ENCODE measurements at regions not wholly inside any gene's neighbourhood (a gene's known extent, or its start where the extent isn't known, plus 50 kb on each side); places are given as distances from the start of the nearest gene placed in this dataset.
"Not testable (repeated sequence)": the region's sequence is repeated elsewhere in the genome, so short reads cannot be mapped to it uniquely, and the experiment has no call there.

DNA sequence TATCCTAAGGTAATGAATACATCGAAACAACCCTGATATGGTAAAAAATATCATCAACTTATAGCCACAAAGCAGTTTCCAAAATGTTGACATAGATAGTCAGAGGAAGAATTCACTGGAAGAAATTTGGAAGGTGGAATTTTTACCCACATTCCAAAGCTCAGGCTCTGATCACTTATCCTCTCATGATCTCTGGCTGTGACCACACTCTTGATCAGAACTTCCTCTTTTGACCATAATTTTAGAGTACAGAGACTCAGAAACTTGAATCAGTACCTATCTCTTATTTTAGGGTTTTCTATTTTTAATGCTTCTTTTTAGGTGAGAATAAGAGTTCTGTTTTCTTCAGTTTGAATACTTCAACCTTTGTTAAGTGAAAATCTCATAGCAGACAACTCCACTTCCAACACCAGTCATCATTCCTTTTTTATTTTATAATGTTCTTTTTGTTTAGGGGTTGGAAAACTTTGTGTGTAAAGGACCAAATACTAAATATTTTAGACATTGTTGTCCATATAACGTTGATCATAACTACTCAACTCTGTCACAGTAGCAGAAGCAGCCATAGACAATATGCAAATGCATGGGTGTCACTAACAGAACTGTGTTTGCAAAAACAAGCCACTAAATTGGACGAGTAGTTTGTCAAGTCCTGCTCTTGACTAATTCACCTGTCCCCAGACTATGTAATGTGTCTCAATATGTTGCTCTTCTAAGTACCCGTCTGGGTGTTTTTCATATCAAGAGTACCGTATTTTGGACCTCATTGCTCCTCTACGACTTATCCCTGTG lies 891.6 kb upstream of the CRIM1 start:
- no peak overlapping the region for H3K27ac ChIP-seq (ENCODE audit: low read depth, low read length, severe bottlenecking)
- peaks cover 3% of the 10 kb centered on the region for H3K4me1 ChIP-seq (ENCODE audit: control insufficient read depth, insufficient read depth, low read length, poor library complexity, severe bottlenecking)
- no peaks in the 10 kb centered on the region for H3K9me3 ChIP-seq (ENCODE audit: control insufficient read depth, low read length)
- H3K4me3 ChIP-seq (ENCODE audit: extremely low read depth, insufficient read depth, low read length, poor library complexity, severe bottlenecking), result no peak overlapping the region
- no peaks in the 10 kb centered on the region for H3K36me3 ChIP-seq (ENCODE audit: control insufficient read depth, insufficient read depth, low read length)
- 97 to 100% methylated on average over 2 to 3 of the region's 6 CpGs for WGBS, 2 experiments (ENCODE audit: insufficient coverage in 2 of 2)

DNA sequence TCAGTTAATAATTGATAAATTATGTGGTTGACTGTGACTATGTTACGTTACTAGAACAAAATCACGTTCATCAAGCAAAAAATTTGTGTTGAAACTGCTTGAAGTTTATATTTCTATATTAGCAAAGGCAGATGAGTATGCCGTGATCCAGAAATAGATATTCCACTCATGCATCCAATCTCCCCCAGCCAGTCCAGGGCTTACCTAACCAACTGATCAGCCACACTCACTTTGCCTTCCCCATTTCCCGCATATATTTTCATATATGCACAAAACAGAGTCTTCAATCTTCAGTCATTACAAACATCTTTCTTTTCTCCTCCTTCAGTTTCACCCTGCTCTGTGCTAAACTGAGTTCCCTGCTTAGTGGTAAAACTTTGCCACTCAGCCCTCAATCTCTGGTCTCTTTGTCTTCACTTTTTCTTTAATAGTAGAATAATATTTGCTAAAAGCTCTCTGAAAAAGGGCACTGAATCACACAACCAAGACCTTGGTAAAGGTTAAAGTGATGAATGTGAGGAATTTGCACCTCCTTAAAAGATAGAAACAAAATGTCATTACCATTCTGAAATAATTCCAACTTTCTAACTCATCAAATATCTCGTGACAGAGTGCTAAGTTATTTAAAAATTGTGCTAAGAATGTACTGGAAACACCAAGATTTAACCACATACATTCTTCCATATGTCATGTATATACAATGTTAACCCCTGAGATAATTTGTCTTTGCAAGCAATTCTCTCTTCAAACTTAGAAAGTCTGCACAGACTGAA lies 893.2 kb upstream of the CRIM1 start:
- 20 to 78% methylated on average over 1 to 2 of the region's 5 CpGs for WGBS, 2 experiments (ENCODE audit: insufficient coverage in 2 of 2)
- Histone ChIP-seq H3K9me3 (ENCODE audit: control insufficient read depth, low read length) (no peaks in the 10 kb centered on the region), H3K4me3 (ENCODE audit: extremely low read depth, insufficient read depth, low read length, poor library complexity, severe bottlenecking) (no peak overlapping the region), H3K4me1 (ENCODE audit: control insufficient read depth, insufficient read depth, low read length, poor library complexity, severe bottlenecking) (peaks cover 3% of the 10 kb centered on the region), H3K27ac (ENCODE audit: low read depth, low read length, severe bottlenecking) (no peak overlapping the region), H3K36me3 (ENCODE audit: control insufficient read depth, insufficient read depth, low read length) (no peaks in the 10 kb centered on the region)

DNA sequence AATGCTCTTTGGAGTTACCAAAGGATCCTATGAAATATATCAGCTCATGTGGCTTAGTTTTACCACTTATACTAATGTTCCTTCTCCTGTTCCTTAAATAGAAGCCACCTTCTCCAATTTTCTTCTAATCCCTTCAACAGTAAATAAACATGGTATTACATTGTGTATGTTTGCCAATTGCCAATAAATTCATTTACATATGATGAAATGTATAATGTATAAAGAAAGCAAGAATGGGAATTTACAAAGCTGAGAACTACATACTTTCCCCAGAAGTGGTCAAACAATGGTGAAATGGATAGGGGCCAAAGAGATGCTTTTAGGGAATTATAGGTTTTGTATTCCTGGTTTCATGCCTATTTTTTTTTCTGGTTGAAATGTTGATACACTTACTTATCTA lies 894.2 kb upstream of the CRIM1 start:
- Histone ChIP-seq H3K4me3 (ENCODE audit: extremely low read depth, insufficient read depth, low read length, poor library complexity, severe bottlenecking) (no peak overlapping the region), H3K9me3 (ENCODE audit: control insufficient read depth, low read length) (no peaks in the 10 kb centered on the region), H3K27ac (ENCODE audit: low read depth, low read length, severe bottlenecking) (no peak overlapping the region), H3K4me1 (ENCODE audit: control insufficient read depth, insufficient read depth, low read length, poor library complexity, severe bottlenecking) (peaks cover 3% of the 10 kb centered on the region), H3K36me3 (ENCODE audit: control insufficient read depth, insufficient read depth, low read length) (no peaks in the 10 kb centered on the region)

DNA sequence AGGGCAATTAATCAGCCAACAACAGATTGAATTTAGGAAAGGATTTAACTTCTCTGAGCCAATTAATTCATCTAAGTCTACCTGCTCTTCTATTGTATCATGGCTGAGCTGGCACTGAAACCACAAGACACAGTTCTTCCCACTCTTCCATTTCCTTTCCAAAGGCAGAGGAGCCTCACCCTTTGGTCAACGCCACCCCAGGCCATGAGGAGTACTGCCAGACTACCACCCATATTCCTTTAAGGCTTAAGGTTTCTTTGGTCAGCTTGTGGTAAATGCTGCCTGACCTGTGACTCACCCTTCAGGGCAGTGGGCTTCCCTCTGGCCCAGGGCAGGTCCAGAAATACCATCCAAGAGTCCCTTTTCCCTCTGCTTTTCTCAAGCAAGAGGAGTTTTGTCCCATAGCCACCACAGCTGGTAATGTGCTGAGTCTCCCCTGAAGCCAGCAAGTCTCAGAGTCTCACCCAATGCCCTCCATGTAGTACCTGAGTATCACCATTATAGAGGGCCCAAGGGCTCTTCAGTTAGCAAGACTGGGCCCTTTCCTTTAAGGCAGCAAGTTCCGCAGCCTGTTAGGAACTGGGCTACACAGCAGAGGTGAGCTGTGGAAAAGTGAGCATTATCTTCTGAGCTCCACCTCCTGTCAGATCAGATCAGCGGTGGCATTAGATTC lies 900.5 kb upstream of the CRIM1 start:
- no peaks in the 10 kb centered on the region for H3K9me3 ChIP-seq (ENCODE audit: control insufficient read depth, low read length)
- WGBS, 2 experiments (ENCODE audit: insufficient coverage in 2 of 2), result 100% methylated on average over 2 of the region's 3 CpGs; no CpG with 5 or more reads in 1 of the 2 experiments
- no peak overlapping the region for H3K27ac ChIP-seq (ENCODE audit: low read depth, low read length, severe bottlenecking)
- H3K36me3 ChIP-seq (ENCODE audit: control insufficient read depth, insufficient read depth, low read length), result no peaks in the 10 kb centered on the region
- no peak overlapping the region for H3K4me3 ChIP-seq (ENCODE audit: extremely low read depth, insufficient read depth, low read length, poor library complexity, severe bottlenecking)
- H3K4me1 ChIP-seq (ENCODE audit: control insufficient read depth, insufficient read depth, low read length, poor library complexity, severe bottlenecking), result no peaks in the 10 kb centered on the region

DNA sequence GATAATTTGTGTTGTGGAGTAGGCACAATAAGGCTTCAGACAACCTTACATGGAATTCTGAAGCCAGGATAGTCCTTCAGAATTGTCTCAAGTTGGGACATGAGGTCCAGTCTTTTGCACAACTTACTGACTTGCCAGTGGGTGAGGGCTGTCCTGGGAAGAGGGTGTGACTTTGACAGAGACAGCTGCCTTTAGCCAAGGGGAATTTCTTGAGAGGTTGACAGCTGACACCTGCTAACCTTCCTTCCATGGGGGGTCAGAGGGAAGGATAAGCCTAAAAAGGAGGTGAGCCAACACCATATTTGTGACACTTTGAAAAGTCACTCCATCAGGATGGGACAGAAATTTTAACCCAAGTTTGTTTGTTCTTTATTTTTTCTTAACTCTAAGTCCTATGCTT lies 907.8 kb upstream of the CRIM1 start:
- Histone ChIP-seq H3K4me1 (ENCODE audit: control insufficient read depth, insufficient read depth, low read length, poor library complexity, severe bottlenecking) (no peaks in the 10 kb centered on the region), H3K4me3 (ENCODE audit: extremely low read depth, insufficient read depth, low read length, poor library complexity, severe bottlenecking) (no peak overlapping the region), H3K27ac (ENCODE audit: low read depth, low read length, severe bottlenecking) (no peak overlapping the region), H3K9me3 (ENCODE audit: control insufficient read depth, low read length) (no peaks in the 10 kb centered on the region), H3K36me3 (ENCODE audit: control insufficient read depth, insufficient read depth, low read length) (no peaks in the 10 kb centered on the region)

DNA sequence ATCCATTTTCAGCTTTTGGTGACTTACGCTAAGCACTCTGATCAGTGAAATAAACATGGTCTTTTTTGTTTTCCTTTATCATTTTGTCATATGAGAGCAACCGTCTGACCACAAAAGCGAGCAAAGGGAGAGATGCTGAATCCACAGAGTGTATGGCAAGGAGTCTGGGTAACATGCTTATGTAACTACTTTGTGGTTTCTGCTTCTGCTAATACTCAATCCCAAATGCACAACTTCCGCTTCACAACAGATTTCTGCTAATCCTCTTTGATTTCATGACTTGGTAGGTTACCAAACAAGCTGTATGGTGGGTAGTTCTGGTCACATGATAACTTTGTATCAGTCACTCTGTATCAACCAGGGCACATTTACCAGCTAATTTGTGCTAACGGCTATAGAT lies 908.4 kb upstream of the CRIM1 start:
- no peaks in the 10 kb centered on the region for H3K9me3 ChIP-seq (ENCODE audit: control insufficient read depth, low read length)
- H3K4me3 ChIP-seq (ENCODE audit: extremely low read depth, insufficient read depth, low read length, poor library complexity, severe bottlenecking), result no peak overlapping the region
- H3K4me1 ChIP-seq (ENCODE audit: control insufficient read depth, insufficient read depth, low read length, poor library complexity, severe bottlenecking), result no peaks in the 10 kb centered on the region
- no peak overlapping the region for H3K27ac ChIP-seq (ENCODE audit: low read depth, low read length, severe bottlenecking)
- 70 to 84% methylated on average over 4 of the region's 5 CpGs for WGBS, 2 experiments (ENCODE audit: insufficient coverage in 2 of 2)
- no peaks in the 10 kb centered on the region for H3K36me3 ChIP-seq (ENCODE audit: control insufficient read depth, insufficient read depth, low read length)

DNA sequence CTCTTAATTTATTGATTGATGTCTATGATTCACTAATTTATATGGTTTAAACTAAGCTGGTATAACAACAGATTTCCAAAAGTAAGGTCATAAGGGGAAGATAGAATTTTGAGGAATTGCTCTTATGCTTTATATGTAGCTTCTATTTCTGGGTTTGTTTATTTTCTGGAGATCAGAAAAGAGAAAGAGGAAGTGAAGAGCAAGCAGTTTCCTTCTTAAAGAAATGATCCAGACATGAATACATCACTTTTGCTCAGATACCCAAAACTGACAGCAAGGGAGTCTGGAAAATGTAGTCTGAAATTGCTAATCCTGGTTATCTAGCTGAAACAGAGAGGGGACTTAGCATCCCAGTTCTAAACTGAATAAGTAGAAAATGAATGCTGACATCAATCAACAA lies 912.5 kb upstream of the CRIM1 start:
- no peaks in the 10 kb centered on the region for H3K4me1 ChIP-seq (ENCODE audit: control insufficient read depth, insufficient read depth, low read length, poor library complexity, severe bottlenecking)
- no peak overlapping the region for H3K4me3 ChIP-seq (ENCODE audit: extremely low read depth, insufficient read depth, low read length, poor library complexity, severe bottlenecking)
- no peaks in the 10 kb centered on the region for H3K9me3 ChIP-seq (ENCODE audit: control insufficient read depth, low read length)
- H3K36me3 ChIP-seq (ENCODE audit: control insufficient read depth, insufficient read depth, low read length), result no peaks in the 10 kb centered on the region
- H3K27ac ChIP-seq (ENCODE audit: low read depth, low read length, severe bottlenecking), result no peak overlapping the region

DNA sequence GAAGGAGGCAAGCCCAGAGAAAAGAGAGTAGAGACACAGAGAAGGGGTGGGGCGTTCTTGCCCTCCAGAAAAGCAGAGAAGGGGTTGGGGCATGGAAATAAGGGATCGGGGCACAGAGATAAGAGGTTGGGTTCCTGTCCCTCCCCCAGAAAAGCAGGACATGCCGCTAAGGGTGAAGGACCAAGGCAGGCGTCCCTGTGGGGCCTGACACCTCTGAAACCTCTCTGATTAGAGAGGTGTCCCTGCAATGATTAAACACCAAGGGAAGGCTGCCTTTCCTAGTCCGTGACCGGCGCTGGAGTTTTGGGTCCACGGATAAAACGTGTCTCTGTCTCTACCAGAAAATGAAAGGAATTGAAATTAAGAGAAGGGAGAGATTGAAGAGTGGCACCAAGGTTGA lies 914.0 kb upstream of the CRIM1 start:
- not testable (repeated sequence) for H3K4me1 ChIP-seq (ENCODE audit: control insufficient read depth, insufficient read depth, low read length, poor library complexity, severe bottlenecking); H3K27ac ChIP-seq (ENCODE audit: low read depth, low read length, severe bottlenecking); H3K36me3 ChIP-seq (ENCODE audit: control insufficient read depth, insufficient read depth, low read length); H3K9me3 ChIP-seq (ENCODE audit: control insufficient read depth, low read length); H3K4me3 ChIP-seq (ENCODE audit: extremely low read depth, insufficient read depth, low read length, poor library complexity, severe bottlenecking)
- 56 to 70% methylated on average over 5 to 9 of the region's 9 CpGs for WGBS, 2 experiments (ENCODE audit: insufficient coverage in 2 of 2)

DNA sequence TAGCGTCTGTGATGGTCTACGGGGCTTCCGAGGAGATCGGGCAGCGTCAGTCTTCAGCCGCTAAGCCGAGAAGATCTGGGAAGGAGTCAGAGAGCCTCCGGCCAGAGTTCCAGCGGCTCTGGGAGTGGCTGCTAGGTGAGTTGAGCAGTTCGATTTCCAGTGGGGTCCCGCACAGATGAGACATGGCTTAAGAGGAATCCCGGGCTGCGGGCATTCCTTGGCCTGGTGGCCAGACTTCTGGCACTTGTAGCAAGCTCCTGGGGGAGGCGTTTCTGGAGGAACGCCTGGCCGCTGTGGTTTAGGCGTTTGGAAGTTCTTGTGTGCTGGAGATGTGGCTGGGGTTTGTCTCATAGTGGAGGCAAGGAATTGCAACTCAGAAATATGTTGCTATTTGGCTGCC lies 915.3 kb upstream of the CRIM1 start:
- H3K4me1 ChIP-seq (ENCODE audit: control insufficient read depth, insufficient read depth, low read length, poor library complexity, severe bottlenecking); H3K36me3 ChIP-seq (ENCODE audit: control insufficient read depth, insufficient read depth, low read length); H3K9me3 ChIP-seq (ENCODE audit: control insufficient read depth, low read length); H3K27ac ChIP-seq (ENCODE audit: low read depth, low read length, severe bottlenecking); H3K4me3 ChIP-seq (ENCODE audit: extremely low read depth, insufficient read depth, low read length, poor library complexity, severe bottlenecking): not testable (repeated sequence)
- WGBS, 2 experiments (ENCODE audit: insufficient coverage in 2 of 2), result 70 to 72% methylated on average over 13 of the region's 17 CpGs

DNA sequence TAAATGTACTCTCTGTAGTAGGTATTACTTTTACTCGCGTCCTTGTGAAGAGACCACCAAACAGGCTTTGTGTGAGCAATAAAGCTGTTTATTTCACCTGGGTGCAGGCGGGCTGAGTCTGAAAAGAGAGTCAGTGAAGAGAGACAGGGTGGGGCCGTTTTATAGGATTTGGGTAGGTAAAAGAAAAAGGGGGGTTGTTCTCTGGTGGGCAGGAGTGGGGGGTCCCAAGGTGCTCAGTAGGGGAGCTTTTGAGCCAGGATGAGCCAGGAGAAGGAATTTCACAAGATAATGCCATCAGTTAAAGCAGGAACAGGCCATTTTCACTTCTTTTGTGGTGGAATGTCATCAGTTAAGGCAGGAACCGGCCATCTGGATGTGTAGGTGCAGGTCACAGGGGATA lies 918.7 kb upstream of the CRIM1 start:
- H3K4me3 ChIP-seq (ENCODE audit: extremely low read depth, insufficient read depth, low read length, poor library complexity, severe bottlenecking); H3K9me3 ChIP-seq (ENCODE audit: control insufficient read depth, low read length); H3K27ac ChIP-seq (ENCODE audit: low read depth, low read length, severe bottlenecking); H3K4me1 ChIP-seq (ENCODE audit: control insufficient read depth, insufficient read depth, low read length, poor library complexity, severe bottlenecking); H3K36me3 ChIP-seq (ENCODE audit: control insufficient read depth, insufficient read depth, low read length): not testable (repeated sequence)
- WGBS, 2 experiments (ENCODE audit: insufficient coverage in 2 of 2), result 62 to 84% methylated on average over 2 to 3 of the region's 5 CpGs

DNA sequence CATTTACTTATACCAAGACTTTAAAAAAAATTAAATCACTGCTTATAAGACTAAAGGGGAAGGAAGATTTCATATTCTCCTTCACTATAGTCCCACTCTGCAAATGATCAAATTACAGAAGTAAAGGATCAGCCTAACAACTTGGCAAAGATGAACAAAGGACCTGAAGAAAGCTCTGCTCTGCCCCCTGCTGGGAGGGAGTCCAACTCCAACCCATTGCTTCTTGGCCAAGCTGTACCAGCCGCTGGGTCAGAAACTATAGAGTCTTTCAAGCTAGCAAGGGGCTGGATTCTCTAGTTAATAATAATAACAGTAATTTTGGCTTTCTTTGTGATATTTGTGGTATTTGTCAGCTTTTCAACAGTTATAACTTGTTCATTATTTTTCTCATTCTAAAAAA lies 927.0 kb upstream of the CRIM1 start:
- H3K9me3 ChIP-seq (ENCODE audit: control insufficient read depth, low read length), result no peaks in the 10 kb centered on the region
- no peaks in the 10 kb centered on the region for H3K36me3 ChIP-seq (ENCODE audit: control insufficient read depth, insufficient read depth, low read length)
- WGBS, 2 experiments (ENCODE audit: insufficient coverage in 2 of 2), result no CpG with 5 or more reads among the region's 1 CpG
- no peak overlapping the region for H3K27ac ChIP-seq (ENCODE audit: low read depth, low read length, severe bottlenecking)
- H3K4me1 ChIP-seq (ENCODE audit: control insufficient read depth, insufficient read depth, low read length, poor library complexity, severe bottlenecking), result no peaks in the 10 kb centered on the region
- H3K4me3 ChIP-seq (ENCODE audit: extremely low read depth, insufficient read depth, low read length, poor library complexity, severe bottlenecking), result no peak overlapping the region
